Mesendoderm (in vitro differentiated cells): ENCODE measurements at regions not wholly inside any gene's neighbourhood (a gene's known extent, or its start where the extent isn't known, plus 50 kb on each side); places are given as distances from the start of the nearest gene placed in this dataset.

Source experiments
- DNase-seq: peaks from one replicate; pipeline ENCODE4 v3.0.0; 2013
- H2AK5ac ChIP-seq: 2 replicates; pipeline ENCODE4 v1.6.1; 2013; ENCODE audit warnings: low read length, inconsistent platforms
- H2BK120ac ChIP-seq: 2 replicates; pipeline ENCODE4 v1.6.1; 2013; ENCODE audit warnings: low read depth, mild to moderate bottlenecking, low read length, moderate library complexity, mixed read lengths
- H2BK15ac ChIP-seq: replicated peaks from 2 replicates; pipeline ENCODE4 v1.6.1; 2013; ENCODE audit warnings: low read depth, mild to moderate bottlenecking, moderate library complexity
- H2BK5ac ChIP-seq: 2 replicates; pipeline ENCODE4 v1.6.1; 2013; ENCODE audit warnings: low read length, inconsistent platforms
- H3K18ac ChIP-seq: 2 replicates; pipeline ENCODE4 v1.6.1; 2013; ENCODE audit warnings: mild to moderate bottlenecking, low read length, mixed read lengths
- H3K23ac ChIP-seq: one replicate; pipeline ENCODE4 v1.6.1; 2013; ENCODE audit warnings: low read length
- H3K27ac ChIP-seq: 2 replicates; pipeline ENCODE4 v1.5.1; 2013; ENCODE audit warnings: low read depth, mild to moderate bottlenecking, inconsistent platforms, low read length, moderate library complexity
- H3K27me3 ChIP-seq: 2 replicates; pipeline ENCODE4 v1.6.1; 2013; ENCODE audit warnings: low read length, control low read depth, mild to moderate bottlenecking, inconsistent platforms; ENCODE audit not compliant: insufficient read depth, poor library complexity
- H3K36me3 ChIP-seq: 2 replicates; pipeline ENCODE4 v1.6.1; 2013; ENCODE audit warnings: low read length, inconsistent platforms; ENCODE audit not compliant: control insufficient read depth, insufficient read depth
- H3K4ac ChIP-seq: one replicate; pipeline ENCODE4 v1.6.1; 2013; ENCODE audit warnings: low read depth, mild to moderate bottlenecking, low read length, moderate library complexity
- H3K4me1 ChIP-seq: 2 replicates; pipeline ENCODE4 v1.6.1; 2013; ENCODE audit warnings: low read depth, low read length, inconsistent platforms; ENCODE audit not compliant: control insufficient read depth
- H3K4me2 ChIP-seq: 2 replicates; pipeline ENCODE4 v1.6.1; 2013; ENCODE audit warnings: low read length
- H3K4me3 ChIP-seq: 2 replicates; pipeline ENCODE4 v1.5.1; 2013; ENCODE audit warnings: mild to moderate bottlenecking, low read length
- H3K56ac ChIP-seq: one replicate; pipeline ENCODE4 v1.6.1; 2013; ENCODE audit warnings: low read length
- H3K79me1 ChIP-seq: 2 replicates; pipeline ENCODE4 v1.6.1; 2013; ENCODE audit warnings: low read length, inconsistent platforms
- H3K79me2 ChIP-seq: 2 replicates; pipeline ENCODE4 v1.6.1; 2013; ENCODE audit warnings: mild to moderate bottlenecking, low read length; ENCODE audit not compliant: control insufficient read depth, insufficient read depth
- H3K9ac ChIP-seq: 2 replicates; pipeline ENCODE4 v1.6.1; 2013; ENCODE audit warnings: low read length, inconsistent platforms
- H4K5ac ChIP-seq: one replicate; pipeline ENCODE4 v1.6.1; 2013; ENCODE audit warnings: low read length
- H4K8ac ChIP-seq: one replicate; pipeline ENCODE4 v1.6.1; 2013; ENCODE audit warnings: low read depth, mild to moderate bottlenecking, control low read depth, low read length, moderate library complexity
- WGBS: extraction: QIAGEN DNeasy Blood & Tissue Kit; methylation state at CpG from one replicate; pipeline ENCODE4 v1.1.7; 2013; ENCODE audit warnings: low lambda C conversion rate, missing lambda C conversion rate; ENCODE audit not compliant: insufficient coverage; ENCODE audit errors: extremely low coverage; 5-methylcytosine and 5-hydroxymethylcytosine counted together

GRCh38 chr6:4649728-4650127 lies 126.5 kb upstream of the CDYL start:
- Histone ChIP-seq H3K56ac (no peak overlapping the region), H2BK5ac (no peak overlapping the region), H3K9ac (no peak overlapping the region), H3K23ac (no peak overlapping the region), H3K18ac (no peak overlapping the region), H2BK120ac (no peak overlapping the region), H3K4me1 (no peaks in the 10 kb centered on the region), H3K79me2 (no peaks in the 10 kb centered on the region), H3K27ac (no peak overlapping the region), H3K36me3 (no peaks in the 10 kb centered on the region), H2AK5ac (no peak overlapping the region), H3K27me3 (no peaks in the 10 kb centered on the region), H2BK15ac (no peak overlapping the region), H4K8ac (no peak overlapping the region), H3K4me2 (no peak overlapping the region), H3K4ac (no peak overlapping the region), H4K5ac (no peak overlapping the region), H3K4me3 (no peak overlapping the region), H3K79me1 (no peaks in the 10 kb centered on the region)
- 100% methylated on average over 1 of the region's 3 CpGs for WGBS
- no peak for DNase-seq

- H3K27ac ChIP-seq: no peak overlapping the region
- peak overlapping the region; percentile 68 for H3K56ac ChIP-seq
- DNase-seq: peak; percentile 92
- no peak overlapping the region for H3K23ac ChIP-seq
- H3K4me1 ChIP-seq: no peaks in the 10 kb centered on the region
- H3K18ac ChIP-seq: peak overlapping the region; percentile 6
- no peak overlapping the region for H3K4me3 ChIP-seq
- peak overlapping the region; percentile 49 for H3K4me2 ChIP-seq
- H2BK15ac ChIP-seq: no peak overlapping the region
- H3K9ac ChIP-seq: peak overlapping the region; percentile 27
- no peak overlapping the region for H3K4ac ChIP-seq
- peak overlapping the region; percentile 27 for H4K5ac ChIP-seq
- H3K79me2 ChIP-seq: no peaks in the 10 kb centered on the region
- no peak overlapping the region for H2AK5ac ChIP-seq
- no peaks in the 10 kb centered on the region for H3K79me1 ChIP-seq
- no peaks in the 10 kb centered on the region for H3K27me3 ChIP-seq
- H2BK120ac ChIP-seq: no peak overlapping the region
- no CpG with 5 or more reads among the region's 22 CpGs for WGBS
- no peaks in the 10 kb centered on the region for H3K36me3 ChIP-seq
- H4K8ac ChIP-seq: no peak overlapping the region
- no peak overlapping the region for H2BK5ac ChIP-seq
Measured at GRCh38 chr6:4647414-4648365, 128.5 kb upstream of the CDYL start.

GRCh38 chr6:4645713-4646360 lies 130.4 kb upstream of the CDYL start:
- H2BK15ac ChIP-seq: no peak overlapping the region
- no peak overlapping the region for H3K9ac ChIP-seq
- H2AK5ac ChIP-seq: no peak overlapping the region
- H3K56ac ChIP-seq: no peak overlapping the region
- no peaks in the 10 kb centered on the region for H3K79me1 ChIP-seq
- H3K27ac ChIP-seq: no peak overlapping the region
- no peak overlapping the region for H3K4me3 ChIP-seq
- no peak overlapping the region for H2BK5ac ChIP-seq
- H4K8ac ChIP-seq: no peak overlapping the region
- no peak overlapping the region for H3K18ac ChIP-seq
- H3K23ac ChIP-seq: no peak overlapping the region
- no peaks in the 10 kb centered on the region for H3K79me2 ChIP-seq
- WGBS: no CpG with 5 or more reads among the region's 5 CpGs
- no peaks in the 10 kb centered on the region for H3K4me1 ChIP-seq
- no peaks in the 10 kb centered on the region for H3K36me3 ChIP-seq
- peak; percentile 51 for DNase-seq
- no peaks in the 10 kb centered on the region for H3K27me3 ChIP-seq
- H4K5ac ChIP-seq: no peak overlapping the region
- no peak overlapping the region for H2BK120ac ChIP-seq
- no peak overlapping the region for H3K4me2 ChIP-seq
- H3K4ac ChIP-seq: no peak overlapping the region

- no peak overlapping the region for H2AK5ac ChIP-seq
- H4K8ac ChIP-seq: no peak overlapping the region
- H3K56ac ChIP-seq: no peak overlapping the region
- H3K27ac ChIP-seq: no peak overlapping the region
- WGBS: no CpG with 5 or more reads among the region's 2 CpGs
- no peak overlapping the region for H3K4me2 ChIP-seq
- no peak overlapping the region for H3K9ac ChIP-seq
- H2BK5ac ChIP-seq: no peak overlapping the region
- H3K36me3 ChIP-seq: no peaks in the 10 kb centered on the region
- no peak overlapping the region for H3K23ac ChIP-seq
- no peaks in the 10 kb centered on the region for H3K79me1 ChIP-seq
- no peaks in the 10 kb centered on the region for H3K79me2 ChIP-seq
- no peak overlapping the region for H3K4ac ChIP-seq
- H3K4me3 ChIP-seq: no peak overlapping the region
- no peaks in the 10 kb centered on the region for H3K4me1 ChIP-seq
- no peak overlapping the region for H4K5ac ChIP-seq
- no peak overlapping the region for H2BK15ac ChIP-seq
- no peak overlapping the region for H3K18ac ChIP-seq
- H3K27me3 ChIP-seq: no peaks in the 10 kb centered on the region
- DNase-seq: no peak
- no peak overlapping the region for H2BK120ac ChIP-seq
Measured at GRCh38 chr6:4644996-4645395, 131.2 kb upstream of the CDYL start.

GRCh38 chr6:4641461-4641860 lies 134.7 kb upstream of the CDYL start:
- DNase-seq: no peak
- H3K18ac ChIP-seq: no peak overlapping the region
- H3K4me1 ChIP-seq: no peaks in the 10 kb centered on the region
- no peak overlapping the region for H4K8ac ChIP-seq
- no peak overlapping the region for H2BK15ac ChIP-seq
- H3K56ac ChIP-seq: no peak overlapping the region
- no peak overlapping the region for H2BK5ac ChIP-seq
- no peak overlapping the region for H2AK5ac ChIP-seq
- H3K27ac ChIP-seq: no peak overlapping the region
- no peak overlapping the region for H3K4ac ChIP-seq
- no peaks in the 10 kb centered on the region for H3K27me3 ChIP-seq
- no peak overlapping the region for H2BK120ac ChIP-seq
- H3K36me3 ChIP-seq: no peaks in the 10 kb centered on the region
- H3K4me3 ChIP-seq: no peak overlapping the region
- H3K23ac ChIP-seq: no peak overlapping the region
- no peak overlapping the region for H3K9ac ChIP-seq
- H4K5ac ChIP-seq: no peak overlapping the region
- no peaks in the 10 kb centered on the region for H3K79me2 ChIP-seq
- no peaks in the 10 kb centered on the region for H3K79me1 ChIP-seq
- no peak overlapping the region for H3K4me2 ChIP-seq
- no CpG with 5 or more reads among the region's 3 CpGs for WGBS
